B cell (primary cell): ENCODE measurements at regions not wholly inside any gene's neighbourhood (a gene's known extent, or its start where the extent isn't known, plus 50 kb on each side); places are given as distances from the start of the nearest gene placed in this dataset.

Source experiments
- ATAC-seq: fragments of 200-7000 bp; cut with Tn5 transposase; one replicate; pipeline ENCODE4 v1.10.0; 2021; ENCODE audit warnings: low read depth, mild to moderate bottlenecking, moderate number of reproducible peaks, moderate library complexity
- CTCF ChIA-PET: fragments of 350-600 bp; sonication (Branson Sonifier 250); formaldehyde crosslinking; loops from one replicate; lab custom pipeline; 2021; ENCODE audit warnings: antibody characterized with exemption, inconsistent platforms; lab: Charles Lee
- POLR2A ChIA-PET: fragments of 350-600 bp; sonication (Branson Sonifier 250); formaldehyde crosslinking; loops from one replicate; lab custom pipeline; 2021; ENCODE audit warnings: antibody characterized with exemption; lab: Charles Lee
- DNase-seq: peaks from one replicate; pipeline ENCODE4 v3.0.0; 2013
- H2AFZ ChIP-seq: 2 replicates; pipeline ENCODE4 v1.6.1; 2012; ENCODE audit warnings: mild to moderate bottlenecking, low read depth, low read length; ENCODE audit not compliant: insufficient read depth, poor library complexity, severe bottlenecking
- H3K27ac ChIP-seq, 2 donors: 1 replicate in 1 of 2; 2 replicates in 1 of 2; pipeline ENCODE4 v1.5.1; 2012 to 2013; ENCODE audit warnings: low read length in 2 of 2, mild to moderate bottlenecking in 2 of 2, moderate library complexity in 1 of 2
- H3K27me3 ChIP-seq, 4 experiments: fragments of 200-600 bp in 1 of 4; sonication (generic) in 1 of 4; replicated peaks in 1 of 4; 1 replicate in 2 of 4; 2 replicates in 2 of 4; pipeline versions ENCODE4 v1.6.1 to v1.7.0; 2013 to 2016; ENCODE audit warnings: low read length in 3 of 4, mild to moderate bottlenecking in 2 of 4, mixed read lengths in 1 of 4, moderate library complexity in 1 of 4; ENCODE audit not compliant: insufficient read depth in 4 of 4, control insufficient read depth in 3 of 4; ENCODE audit errors: control extremely low read depth in 1 of 4
- H3K36me3 ChIP-seq, 2 experiments: replicated peaks in 1 of 2; 1 replicate in 1 of 2; 2 replicates in 1 of 2; pipeline versions ENCODE4 v1.6.1 to v1.7.1; 2013; ENCODE audit warnings: low read length in 1 of 2; ENCODE audit not compliant: insufficient read depth in 2 of 2, control insufficient read depth in 1 of 2; ENCODE audit errors: control extremely low read depth in 1 of 2, extremely low read depth in 1 of 2
- H3K4me1 ChIP-seq, 2 donors: fragments of 200-600 bp in 1 of 2; sonication (generic) in 1 of 2; 1 replicate in 1 of 2; 2 replicates in 1 of 2; pipeline versions ENCODE4 v1.5.1 to v1.6.1; 2013 to 2017; ENCODE audit warnings: low read length in 2 of 2; ENCODE audit not compliant: control insufficient read depth in 2 of 2, insufficient read depth in 2 of 2
- H3K4me2 ChIP-seq: replicated peaks from 2 replicates; pipeline ENCODE3; 2012; ENCODE audit warnings: mild to moderate bottlenecking, low read depth, low read length; ENCODE audit not compliant: poor library complexity, severe bottlenecking
- H3K4me3 ChIP-seq, 5 experiments: fragments of 200-600 bp in 1 of 5; sonication (generic) in 1 of 5; 1 replicate in 3 of 5; 2 replicates in 2 of 5; pipeline versions ENCODE4 v1.5.1 to v1.7.0; 2011 to 2016; ENCODE audit warnings: low read length in 4 of 5, mild to moderate bottlenecking in 4 of 5, low read depth in 2 of 5, control low read depth in 1 of 5, moderate library complexity in 1 of 5; ENCODE audit not compliant: insufficient read depth in 1 of 5; ENCODE audit errors: control extremely low read depth in 1 of 5, extremely low read depth in 1 of 5
- H3K79me2 ChIP-seq: fragments of 200-600 bp; sonication (generic); one replicate; pipeline ENCODE4 v1.6.0; 2016; ENCODE audit warnings: low read length; ENCODE audit not compliant: control insufficient read depth, insufficient read depth
- H3K9ac ChIP-seq: fragments of 200-600 bp; sonication (generic); 2 replicates; pipeline ENCODE4 v1.6.1; 2017; ENCODE audit warnings: mild to moderate bottlenecking, low read length, moderate library complexity
- H3K9me3 ChIP-seq, 3 donors: one replicate each; pipeline versions ENCODE4 v1.6.1 to v1.7.1; 2013; ENCODE audit warnings: low read length in 2 of 3; ENCODE audit not compliant: control insufficient read depth in 2 of 3, insufficient read depth in 1 of 3; ENCODE audit errors: control extremely low read depth in 1 of 3
- H4K20me1 ChIP-seq: 2 replicates; pipeline ENCODE4 v1.6.0; 2012; ENCODE audit warnings: mild to moderate bottlenecking, low read length; ENCODE audit not compliant: insufficient read depth, control insufficient read depth, poor library complexity, severe bottlenecking
- H3K27ac Mint-ChIP-seq: one replicate; pipeline ENCODE4 v1.8.0; 2021; ENCODE audit warnings: mixed read lengths
- H3K27me3 Mint-ChIP-seq: one replicate; pipeline ENCODE4 v1.8.0; 2021; ENCODE audit warnings: mixed read lengths
- H3K4me1 Mint-ChIP-seq: one replicate; pipeline ENCODE4 v1.8.0; 2021; ENCODE audit warnings: mixed read lengths
- H3K4me3 Mint-ChIP-seq: one replicate; pipeline ENCODE4 v1.8.0; 2021; ENCODE audit warnings: mixed read lengths
- H3K9me3 Mint-ChIP-seq: one replicate; pipeline ENCODE4 v1.8.0; 2022; ENCODE audit warnings: mixed read lengths; ENCODE audit not compliant: insufficient read depth
- EZH2 ChIP-seq: IDR thresholded peaks from 2 replicates; pipeline ENCODE4 v1.6.1; 2012; ENCODE audit warnings: borderline replicate concordance, low read depth, mild to moderate bottlenecking, moderate library complexity, low read length; ENCODE audit not compliant: insufficient read depth, poor library complexity, severe bottlenecking
- WGBS: methylation state at CpG from one replicate; pipeline ENCODE4 v1.1.5; 2013; ENCODE audit warnings: missing lambda C conversion rate; ENCODE audit not compliant: insufficient coverage; 5-methylcytosine and 5-hydroxymethylcytosine counted together
- intact Hi-C: fragments of 100-400 bp; cut with micrococcal nuclease; formaldehyde crosslinking; loops from one replicate; pipeline ENCODE4 v1.10.0; 2022
- TF ChIP-seq, protein P1 (sequence below): fragments of 200-600 bp; IDR thresholded peaks from one replicate; pipeline ENCODE4 v1.8.0; 2022; ENCODE audit warnings: antibody characterized with exemption, mild to moderate bottlenecking

DNA sequence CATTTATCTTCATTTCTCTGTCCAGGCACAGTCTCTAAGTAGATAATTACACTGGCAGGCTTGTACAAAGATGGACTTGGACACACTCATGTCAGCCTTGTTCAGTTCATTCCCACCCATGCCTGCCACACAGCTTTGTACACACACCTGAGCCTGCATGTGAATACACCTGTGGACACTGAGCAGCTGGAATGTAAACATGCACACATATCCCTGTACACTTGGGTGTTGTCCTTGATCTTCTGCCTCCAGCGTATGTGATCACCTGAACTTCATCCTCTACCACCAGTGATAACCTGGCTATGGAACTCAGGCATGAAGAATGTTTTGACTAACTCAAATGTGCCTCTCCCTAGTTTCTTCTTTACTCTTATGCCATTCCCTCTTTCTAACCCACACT lies 190.6 kb downstream of the DHX35 start:
- H3K36me3 ChIP-seq = no peaks in the 10 kb centered on the region
- no peaks in the 10 kb centered on the region for H4K20me1 ChIP-seq
- H3K27me3 Mint-ChIP-seq = peaks cover 33% of the 10 kb centered on the region
- no peak overlapping the region for H3K4me2 ChIP-seq
- H3K27ac ChIP-seq = no peak overlapping the region
- no peak overlapping the region for H3K27ac Mint-ChIP-seq
- ChIA-PET POLR2A (no interaction called here), CTCF (no interaction called here)
- no peak overlapping the region for H3K4me3 ChIP-seq
- intact Hi-C loops = no loop called here
- TF ChIP-seq, protein P1, sequence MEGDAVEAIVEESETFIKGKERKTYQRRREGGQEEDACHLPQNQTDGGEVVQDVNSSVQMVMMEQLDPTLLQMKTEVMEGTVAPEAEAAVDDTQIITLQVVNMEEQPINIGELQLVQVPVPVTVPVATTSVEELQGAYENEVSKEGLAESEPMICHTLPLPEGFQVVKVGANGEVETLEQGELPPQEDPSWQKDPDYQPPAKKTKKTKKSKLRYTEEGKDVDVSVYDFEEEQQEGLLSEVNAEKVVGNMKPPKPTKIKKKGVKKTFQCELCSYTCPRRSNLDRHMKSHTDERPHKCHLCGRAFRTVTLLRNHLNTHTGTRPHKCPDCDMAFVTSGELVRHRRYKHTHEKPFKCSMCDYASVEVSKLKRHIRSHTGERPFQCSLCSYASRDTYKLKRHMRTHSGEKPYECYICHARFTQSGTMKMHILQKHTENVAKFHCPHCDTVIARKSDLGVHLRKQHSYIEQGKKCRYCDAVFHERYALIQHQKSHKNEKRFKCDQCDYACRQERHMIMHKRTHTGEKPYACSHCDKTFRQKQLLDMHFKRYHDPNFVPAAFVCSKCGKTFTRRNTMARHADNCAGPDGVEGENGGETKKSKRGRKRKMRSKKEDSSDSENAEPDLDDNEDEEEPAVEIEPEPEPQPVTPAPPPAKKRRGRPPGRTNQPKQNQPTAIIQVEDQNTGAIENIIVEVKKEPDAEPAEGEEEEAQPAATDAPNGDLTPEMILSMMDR = no peak
- TF ChIP-seq EZH2 = no peak
- no peaks in the 10 kb centered on the region for H3K9me3 Mint-ChIP-seq
- no CpG with 5 or more reads among the region's 1 CpG for WGBS
- H3K9ac ChIP-seq = no peak overlapping the region
- peaks cover 0 to 13% (median 1%) of the 10 kb centered on the region in 4 experiments for H3K27me3 ChIP-seq
- no peaks in the 10 kb centered on the region for H3K9me3 ChIP-seq
- no peak overlapping the region for H3K4me3 Mint-ChIP-seq
- DNase-seq (no peak), ATAC-seq (no peak)
- no peaks in the 10 kb centered on the region for H3K4me1 Mint-ChIP-seq
- no peaks in the 10 kb centered on the region for H3K79me2 ChIP-seq
- H3K4me1 ChIP-seq = no peaks in the 10 kb centered on the region
- H2AFZ ChIP-seq = no peak overlapping the region

DNA sequence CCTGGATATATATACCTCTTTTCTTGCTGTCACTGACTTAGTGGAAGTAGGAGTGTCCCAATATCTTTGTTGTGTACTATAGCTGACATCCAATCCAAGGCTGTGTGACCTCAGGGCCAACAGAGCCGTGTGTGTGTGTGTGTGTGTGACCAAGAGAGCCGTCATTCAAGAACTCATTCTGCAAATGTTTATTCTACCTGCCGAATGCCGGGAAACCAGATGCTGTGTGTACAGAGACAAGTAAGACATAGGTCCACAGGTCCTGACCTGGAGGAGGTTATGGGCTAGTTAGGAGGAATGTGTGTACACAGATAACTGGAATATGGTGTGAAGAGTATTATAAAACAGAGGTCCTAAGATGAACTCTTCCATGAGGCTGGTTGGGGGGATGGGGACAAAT lies 190.0 kb downstream of the DHX35 start:
- intact Hi-C loops = no loop called here
- Histone ChIP-seq H3K27me3 (peaks cover 0 to 8% (median 1%) of the 10 kb centered on the region in 4 experiments), H3K4me2 (no peak overlapping the region), H3K4me1 (no peaks in the 10 kb centered on the region), H2AFZ (no peak overlapping the region), H3K4me3 (no peak overlapping the region), H3K9ac (no peak overlapping the region), H4K20me1 (no peaks in the 10 kb centered on the region), H3K36me3 (no peaks in the 10 kb centered on the region), H3K27ac (no peak overlapping the region), H3K79me2 (no peaks in the 10 kb centered on the region), H3K9me3 (no peaks in the 10 kb centered on the region)
- Mint-ChIP-seq H3K4me3 (no peak overlapping the region), H3K9me3 (no peaks in the 10 kb centered on the region), H3K27ac (no peak overlapping the region), H3K27me3 (peaks cover 32% of the 10 kb centered on the region), H3K4me1 (no peaks in the 10 kb centered on the region)
- no peak for TF ChIP-seq EZH2
- TF ChIP-seq, protein P1 = no peak
- ATAC-seq (no peak), DNase-seq (no peak)
- ChIA-PET CTCF (no interaction called here), POLR2A (no interaction called here)
- 100% methylated on average over 1 of the region's 4 CpGs for WGBS
